HG03432 (cell line): ENCODE measurements at regions not wholly inside any gene's neighbourhood (a gene's known extent, or its start where the extent isn't known, plus 50 kb on each side); places are given as distances from the start of the nearest gene placed in this dataset.
"Not testable (repeated sequence)": the region's sequence is repeated elsewhere in the genome, so short reads cannot be mapped to it uniquely, and the experiment has no call there.

Source experiments
- ATAC-seq: cut with Tn5 transposase; IDR thresholded peaks from one replicate; pipeline ENCODE4 v1.9.1; 2021; ENCODE audit warnings: mild to moderate bottlenecking, moderate library complexity; ENCODE audit not compliant: unreplicated experiment

- no peak for ATAC-seq
These were observed 244.7 kb downstream of the C12orf75 start for GRCh38 chr12:105575235-105575634.

- ATAC-seq, result no peak
These were observed 245.8 kb downstream of the C12orf75 start for GRCh38 chr12:105576261-105576660.

- ATAC-seq, result no peak
These were observed 250.4 kb downstream of the C12orf75 start for GRCh38 chr12:105580821-105581352.

DNA sequence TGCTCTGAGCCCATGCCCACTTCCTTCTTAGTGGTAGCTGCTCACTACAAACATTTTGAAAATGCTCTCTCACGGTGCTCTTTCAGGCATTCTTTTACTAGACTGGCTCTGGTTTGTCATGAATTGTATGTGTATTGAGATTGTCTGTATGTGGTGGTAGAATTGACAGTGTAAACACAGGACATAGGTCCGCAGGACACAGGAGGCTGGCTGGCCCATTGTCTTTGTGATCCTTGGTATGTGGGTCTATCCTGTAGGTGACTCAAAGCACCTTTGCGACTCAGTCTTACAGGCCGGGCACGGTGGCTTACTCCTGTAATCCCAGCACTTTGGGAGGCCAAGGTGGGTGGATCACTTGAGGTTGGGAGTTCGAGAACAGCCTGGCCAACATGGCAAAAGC is 250.9 kb downstream of the C12orf75 start:
- no peak for ATAC-seq

DNA sequence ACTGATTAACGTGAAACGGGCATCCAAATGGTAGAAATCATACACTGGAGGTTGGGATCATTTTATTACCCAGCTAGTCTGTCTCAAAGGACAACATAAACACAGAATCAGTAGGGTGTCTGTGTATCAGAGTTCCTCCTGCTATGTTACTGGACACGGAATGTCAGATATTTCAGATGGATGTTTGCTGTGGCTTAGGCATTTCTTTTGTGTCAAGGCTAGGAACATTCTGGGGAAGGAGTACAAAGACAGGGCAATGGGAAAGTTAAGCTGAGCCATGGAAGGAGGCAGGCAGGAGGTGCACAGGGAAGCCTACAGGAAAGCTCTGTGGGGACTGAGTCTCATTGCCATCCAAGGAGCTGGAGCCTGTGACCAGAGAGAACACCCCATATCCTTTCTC is 254.6 kb downstream of the C12orf75 start:
- no peak for ATAC-seq

- no peak for ATAC-seq
These were observed 256.7 kb downstream of the C12orf75 start for GRCh38 chr12:105587237-105587636.

DNA sequence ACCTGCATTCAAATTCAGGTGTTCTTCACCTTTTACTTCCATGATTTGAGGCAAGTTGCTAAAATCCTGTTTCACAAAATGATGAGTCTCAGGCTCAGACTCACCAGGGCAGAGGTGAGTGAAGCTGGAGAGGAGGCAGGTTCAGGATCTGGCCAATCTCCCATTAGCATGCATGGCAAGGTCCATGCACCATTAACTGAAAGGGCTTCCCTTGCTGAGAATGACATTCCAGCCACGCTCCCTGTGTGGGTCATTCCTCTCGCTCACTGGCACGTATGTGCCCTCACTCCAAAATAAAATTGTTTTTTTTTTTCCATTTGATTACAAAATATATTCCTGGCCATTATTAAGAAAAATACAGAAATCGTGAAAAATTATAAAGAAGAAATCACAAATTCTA is 257.6 kb downstream of the C12orf75 start:
- ATAC-seq, result no peak

DNA sequence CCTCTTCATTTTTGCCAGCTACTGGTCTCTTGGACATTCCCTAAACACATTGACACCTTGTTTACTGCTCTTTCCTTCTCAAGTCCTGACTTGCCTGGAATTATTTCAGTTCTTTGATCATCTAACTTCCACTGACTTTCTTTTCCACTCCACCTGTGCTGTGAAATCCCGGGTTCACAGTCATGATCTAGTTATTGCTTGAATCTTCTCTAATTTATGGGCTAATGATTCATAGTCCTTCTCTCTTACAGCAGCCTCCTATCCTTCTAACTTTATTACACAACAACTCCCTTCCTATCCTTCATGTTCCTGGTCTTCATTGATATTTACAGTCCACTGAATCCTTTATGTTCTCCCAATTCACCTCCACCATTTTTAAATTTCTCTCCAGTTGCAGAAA is 260.1 kb downstream of the C12orf75 start:
- ATAC-seq, result no peak

GRCh38 chr12:105595440-105595839 is 264.9 kb downstream of the C12orf75 start:
- no peak for ATAC-seq

GRCh38 chr12:105596731-105597130 is 266.2 kb downstream of the C12orf75 start:
- ATAC-seq, result no peak

DNA sequence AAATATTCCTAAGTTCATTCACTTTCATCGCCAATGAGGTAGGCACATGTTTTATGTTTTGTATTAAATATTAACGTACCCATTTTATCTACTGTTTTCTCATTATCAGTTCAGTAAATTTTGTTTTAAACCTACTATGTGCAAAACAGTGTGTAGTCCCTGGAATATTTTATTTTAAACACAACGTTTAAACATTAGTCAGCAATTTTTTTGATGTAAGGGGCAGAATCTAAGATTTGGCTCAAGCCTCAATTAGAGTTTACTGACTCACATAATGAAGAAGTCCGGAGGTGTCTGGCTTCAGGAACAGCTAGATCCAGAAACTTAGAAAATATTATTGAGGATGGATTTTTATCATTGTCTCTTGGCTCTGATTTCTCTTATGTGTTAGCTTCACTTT is 267.5 kb downstream of the C12orf75 start:
- ATAC-seq, result no peak

- ATAC-seq, result no peak
These were observed 270.5 kb downstream of the C12orf75 start for GRCh38 chr12:105600911-105601545.

- ATAC-seq, result not testable (repeated sequence)
These were observed 271.8 kb downstream of the C12orf75 start for GRCh38 chr12:105602312-105602711.

GRCh38 chr12:105604281-105604680 is 273.8 kb downstream of the C12orf75 start:
- ATAC-seq, result not testable (repeated sequence)

DNA sequence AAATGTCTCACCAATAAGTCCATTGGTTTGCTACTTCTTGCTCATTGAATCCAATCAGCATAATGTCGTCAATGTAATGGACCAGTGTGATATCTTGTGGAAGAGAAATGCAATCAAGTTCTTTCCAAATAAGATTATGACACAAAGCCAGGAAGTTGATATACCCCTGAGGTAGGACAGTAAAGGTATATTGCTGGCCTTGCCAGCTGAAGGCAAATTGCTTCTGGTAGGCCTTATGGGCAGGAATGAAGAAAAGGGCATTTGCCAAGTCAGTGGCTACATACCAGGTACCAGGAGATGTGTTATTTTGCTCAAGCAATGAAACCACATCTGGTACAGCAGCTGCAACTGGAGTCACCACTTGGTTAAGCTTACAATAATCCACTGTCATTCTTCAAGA is 276.1 kb downstream of the C12orf75 start:
- not testable (repeated sequence) for ATAC-seq

DNA sequence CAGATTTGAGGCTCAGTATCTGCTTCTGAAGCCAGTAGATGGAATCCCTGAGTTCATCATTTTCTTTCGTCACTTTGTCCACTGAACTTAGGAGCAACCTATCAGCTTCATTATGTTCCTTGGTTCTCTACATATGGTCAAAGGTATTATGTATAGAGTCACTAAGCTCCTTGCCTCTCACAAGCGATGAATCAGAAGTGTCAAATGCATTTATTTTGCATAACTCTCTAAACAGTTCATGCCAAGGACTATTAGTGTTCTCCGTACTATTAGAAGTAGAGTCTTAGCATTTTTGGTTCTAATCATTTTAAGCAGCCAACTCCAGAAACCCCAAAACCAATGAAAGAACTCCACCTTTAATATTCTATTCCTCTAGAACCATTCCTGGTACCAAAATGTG is 278.5 kb downstream of the C12orf75 start:
- not testable (repeated sequence) for ATAC-seq

DNA sequence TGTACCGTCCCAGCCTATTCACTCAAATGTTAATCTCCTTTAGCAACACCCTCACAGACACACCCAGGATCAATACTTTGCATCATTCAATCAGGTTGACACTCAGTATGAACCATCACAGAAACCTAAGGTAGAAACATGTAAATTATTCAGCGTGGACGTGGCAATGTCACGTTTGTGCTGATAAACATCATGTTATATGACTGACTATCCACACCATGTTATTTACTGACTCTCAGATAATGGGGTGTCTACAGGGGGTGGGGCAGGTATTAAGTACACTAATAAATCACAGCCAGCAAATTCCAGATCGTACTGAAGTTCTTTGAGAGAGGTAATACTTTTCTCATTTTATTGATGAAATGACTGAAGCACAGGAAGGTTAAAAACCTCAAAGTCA is 280.0 kb downstream of the C12orf75 start:
- ATAC-seq, result no peak

GRCh38 chr12:105611340-105611739 is 280.8 kb downstream of the C12orf75 start:
- ATAC-seq, result no peak

DNA sequence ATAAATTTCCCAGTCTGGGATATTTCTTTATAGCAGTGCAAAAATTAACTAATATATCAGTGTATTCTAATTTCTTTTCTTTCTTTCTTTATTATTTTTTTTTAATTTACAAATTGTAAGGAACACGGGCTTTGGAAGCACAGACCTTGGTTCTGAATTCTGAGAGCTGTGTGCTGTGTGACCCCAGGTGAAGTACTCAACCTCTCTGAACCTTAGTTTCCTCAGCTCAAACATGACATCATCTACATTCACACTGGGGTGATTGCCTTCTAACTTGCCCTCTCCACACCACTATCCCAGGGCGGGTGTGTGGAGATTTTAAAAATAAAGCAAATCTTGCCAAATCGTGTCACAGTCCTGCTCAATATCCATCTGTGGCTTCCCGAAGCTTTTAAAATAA is 282.8 kb downstream of the C12orf75 start:
- no peak for ATAC-seq

GRCh38 chr12:105613887-105614286 is 283.4 kb downstream of the C12orf75 start:
- no peak for ATAC-seq

DNA sequence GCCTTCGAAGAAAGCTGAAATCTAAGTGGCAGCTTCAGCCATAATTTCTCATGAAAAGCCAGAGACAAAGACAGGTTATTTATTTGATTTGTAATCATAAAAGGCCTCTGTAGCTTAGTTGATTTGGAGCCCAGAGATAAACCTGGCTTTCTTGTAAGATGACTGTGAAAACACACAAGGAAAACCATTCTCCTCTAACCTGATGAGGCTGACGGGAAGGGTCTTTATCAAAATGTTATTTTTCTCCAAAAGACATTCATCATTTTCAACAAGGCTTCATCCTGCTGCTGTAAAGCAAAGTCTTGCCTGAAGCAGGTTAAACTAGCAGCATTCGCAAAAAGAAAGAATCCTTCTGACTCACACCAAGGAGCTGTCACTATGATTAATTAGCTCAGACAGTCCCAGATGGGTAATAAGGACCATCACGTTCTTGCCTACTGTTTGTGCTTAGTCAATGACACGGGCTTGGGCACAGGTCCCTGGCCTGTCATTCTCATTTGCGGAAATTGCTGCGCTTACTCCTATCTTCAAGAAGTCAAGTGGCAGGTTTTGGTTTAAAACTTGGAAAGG is 286.6 kb downstream of the C12orf75 start:
- no peak for ATAC-seq

DNA sequence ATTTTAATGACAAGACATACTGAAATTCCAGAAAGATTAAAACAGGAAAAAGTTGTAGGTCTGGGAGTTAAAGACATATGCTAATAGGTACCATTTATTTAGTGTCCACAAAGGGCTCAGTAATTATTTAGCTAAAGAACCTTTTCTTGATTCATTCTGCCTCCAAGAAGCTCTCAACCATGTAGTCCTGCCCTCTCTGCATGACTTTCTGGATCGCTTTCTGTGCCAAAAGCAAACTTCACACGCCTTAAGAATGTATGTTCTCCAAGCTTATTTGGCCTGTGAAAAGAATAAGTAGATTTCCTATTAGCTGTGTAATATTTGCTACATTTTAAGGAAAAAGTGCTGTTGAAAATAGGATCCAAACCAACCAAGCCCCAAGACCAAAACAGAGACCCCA is 291.7 kb downstream of the C12orf75 start:
- ATAC-seq, result no peak
